Neural cell (in vitro differentiated cells): ENCODE measurements at regions not wholly inside any gene's neighbourhood (a gene's known extent, or its start where the extent isn't known, plus 50 kb on each side); places are given as distances from the start of the nearest gene placed in this dataset.

Source experiments
- H2AFZ ChIP-seq: fragments of 200-600, 300-800 bp; sonication (generic), shearing (Covaris generic); 2 replicates; pipeline ENCODE4 v1.6.0; 2014; ENCODE audit warnings: low read depth, mild to moderate bottlenecking, antibody characterized with exemption, low read length, moderate library complexity
- H3F3A ChIP-seq: fragments of 200-600 bp; shearing (Covaris generic); 2 replicates; pipeline ENCODE4 v1.6.1; 2016; ENCODE audit warnings: mild to moderate bottlenecking, moderate library complexity, mixed read lengths, antibody characterized with exemption, low read length; ENCODE audit not compliant: insufficient read depth, poor library complexity, severe bottlenecking
- H3K27ac ChIP-seq: fragments of 200-600, 300-800 bp; sonication (generic), shearing (Covaris generic); 2 replicates; pipeline ENCODE4 v1.5.1; 2014; ENCODE audit warnings: mild to moderate bottlenecking, low read length, moderate library complexity
- H3K27me3 ChIP-seq: fragments of 300-800, 200-600 bp; sonication (generic), shearing (Covaris generic); 2 replicates; pipeline ENCODE4 v1.6.0; 2014; ENCODE audit warnings: mild to moderate bottlenecking, low read depth, low read length, moderate library complexity; ENCODE audit not compliant: insufficient read depth
- H3K36me3 ChIP-seq: fragments of 300-800, 200-600 bp; sonication (generic), shearing (Covaris generic); 2 replicates; pipeline ENCODE4 v1.5.1; 2014; ENCODE audit warnings: mild to moderate bottlenecking, antibody characterized with exemption, low read length, moderate library complexity; ENCODE audit not compliant: insufficient read depth
- H3K4me2 ChIP-seq: fragments of 300-800, 200-600 bp; sonication (generic), shearing (Covaris generic); 2 replicates; pipeline ENCODE4 v1.6.0; 2014; ENCODE audit warnings: mild to moderate bottlenecking, low read length
- H3K4me3 ChIP-seq: fragments of 300-800, 200-600 bp; sonication (generic), shearing (Covaris generic); 2 replicates; pipeline ENCODE4 v1.5.1; 2014; ENCODE audit warnings: mild to moderate bottlenecking, low read length, moderate library complexity
- H3K79me2 ChIP-seq: fragments of 200-600 bp; shearing (Covaris generic); replicated peaks from 2 replicates; pipeline ENCODE4 v1.6.0; 2014; ENCODE audit warnings: mild to moderate bottlenecking, low read length, moderate library complexity; ENCODE audit not compliant: insufficient read depth
- H3K9ac ChIP-seq: fragments of 300-800, 200-600 bp; sonication (generic), shearing (Covaris generic); 2 replicates; pipeline ENCODE4 v1.6.1; 2016; ENCODE audit warnings: mild to moderate bottlenecking, low read length, mixed read lengths
- H3K9me2 ChIP-seq: fragments of 200-600 bp; shearing (Covaris generic); 2 replicates; pipeline ENCODE4 v1.6.1; 2016; ENCODE audit warnings: mild to moderate bottlenecking, low read length, mixed read lengths; ENCODE audit not compliant: insufficient read depth
- H3K9me3 ChIP-seq: fragments of 200-600, 300-800 bp; sonication (generic), shearing (Covaris generic); 2 replicates; pipeline ENCODE4 v1.6.1; 2016; ENCODE audit warnings: mild to moderate bottlenecking, mixed run types, low read length, moderate library complexity, mixed read lengths
- H4K20me1 ChIP-seq: fragments of 200-600 bp; shearing (Covaris generic); 2 replicates; pipeline ENCODE4 v1.6.1; 2016; ENCODE audit warnings: mild to moderate bottlenecking, mixed run types; ENCODE audit not compliant: insufficient read depth
- CTCF ChIP-seq: fragments of 450-650 bp; IDR thresholded peaks from 2 replicates; pipeline ENCODE4 v1.5.1; 2014; ENCODE audit warnings: antibody characterized with exemption, mild to moderate bottlenecking, moderate library complexity; ENCODE audit not compliant: poor library complexity, severe bottlenecking
- EP300 ChIP-seq: fragments of 450-650 bp; conservative IDR thresholded peaks from 2 replicates; pipeline ENCODE4 v1.6.1; 2014; ENCODE audit warnings: antibody characterized with exemption, mild to moderate bottlenecking, moderate library complexity; ENCODE audit not compliant: poor library complexity, severe bottlenecking
- EZH2 ChIP-seq: fragments of 200-600, 300-800 bp; shearing (Covaris generic), sonication (generic); IDR thresholded peaks from 2 replicates; pipeline ENCODE4 v1.6.1; 2014; ENCODE audit warnings: antibody characterized with exemption, low read length, borderline replicate concordance, mild to moderate bottlenecking; ENCODE audit not compliant: insufficient read depth, poor library complexity, severe bottlenecking
- MXI1 ChIP-seq: fragments of 450-650 bp; conservative IDR thresholded peaks from 2 replicates; pipeline ENCODE4 v1.6.1; 2014; ENCODE audit warnings: antibody characterized with exemption, mild to moderate bottlenecking; ENCODE audit not compliant: poor library complexity, severe bottlenecking
- POLR2AphosphoS5 ChIP-seq: IDR thresholded peaks from 2 replicates; pipeline ENCODE4 v1.6.1; 2012
- RAD21 ChIP-seq: fragments of 450-650 bp; conservative IDR thresholded peaks from 2 replicates; pipeline ENCODE4 v1.6.1; 2014; ENCODE audit warnings: antibody characterized with exemption, mild to moderate bottlenecking, moderate library complexity
- REST ChIP-seq: IDR thresholded peaks from 2 replicates; pipeline ENCODE4 v1.6.1; 2012; ENCODE audit warnings: borderline replicate concordance
- SMC3 ChIP-seq: fragments of 450-650 bp; conservative IDR thresholded peaks from 2 replicates; pipeline ENCODE4 v1.6.1; 2014; ENCODE audit warnings: antibody characterized with exemption, mild to moderate bottlenecking, moderate library complexity; ENCODE audit not compliant: poor library complexity
- TAF1 ChIP-seq: IDR thresholded peaks from 2 replicates; pipeline ENCODE4 v1.6.1; 2012; ENCODE audit warnings: low read depth

- Histone ChIP-seq H3K27ac (peak overlapping the region; percentile 95), H3K4me2 (no peak overlapping the region), H3K9ac (peak overlapping the region; percentile 62), H3K4me3 (peak overlapping the region; percentile 10), H3K9me2 (no peaks in the 10 kb centered on the region), H3K9me3 (no peaks in the 10 kb centered on the region), H4K20me1 (no peaks in the 10 kb centered on the region), H3K79me2 (peaks cover 35% of the 10 kb centered on the region), H3K27me3 (no peaks in the 10 kb centered on the region), H2AFZ (no peak overlapping the region), H3K36me3 (no peaks in the 10 kb centered on the region), H3F3A (peaks cover 12% of the 10 kb centered on the region)
- TF ChIP-seq TAF1 = no peak
- TF ChIP-seq POLR2AphosphoS5 = peak; percentile 57
- TF ChIP-seq SMC3 = no peak
- TF ChIP-seq EP300 = peak; percentile 89
- peak; percentile 25 for TF ChIP-seq RAD21
- TF ChIP-seq MXI1 = no peak
- TF ChIP-seq EZH2 = no peak
- TF ChIP-seq REST = peak; percentile 84
- TF ChIP-seq CTCF = no peak
Measured at GRCh38 chr5:83001796-83002381, 75.3 kb downstream of the TMEM167A start.

- Histone ChIP-seq H3K4me3 (no peak overlapping the region), H3F3A (peaks cover 12% of the 10 kb centered on the region), H3K9me3 (no peaks in the 10 kb centered on the region), H3K27me3 (no peaks in the 10 kb centered on the region), H3K27ac (peak overlapping the region; percentile 95), H2AFZ (no peak overlapping the region), H3K9ac (peak overlapping the region; percentile 62), H3K79me2 (peaks cover 39% of the 10 kb centered on the region), H3K4me2 (no peak overlapping the region), H3K36me3 (no peaks in the 10 kb centered on the region), H3K9me2 (no peaks in the 10 kb centered on the region), H4K20me1 (no peaks in the 10 kb centered on the region)
- TF ChIP-seq POLR2AphosphoS5 (no peak), REST (no peak), CTCF (no peak), EP300 (no peak), RAD21 (no peak), SMC3 (no peak), EZH2 (no peak), TAF1 (no peak), MXI1 (no peak)
Measured at GRCh38 chr5:83000922-83001321, 76.3 kb downstream of the TMEM167A start.
